ENCODE measurements at regions not wholly inside any gene's neighbourhood (a gene's known extent, or its start where the extent isn't known, plus 50 kb on each side); places are given as distances from the start of the nearest gene placed in this dataset.

DNA sequence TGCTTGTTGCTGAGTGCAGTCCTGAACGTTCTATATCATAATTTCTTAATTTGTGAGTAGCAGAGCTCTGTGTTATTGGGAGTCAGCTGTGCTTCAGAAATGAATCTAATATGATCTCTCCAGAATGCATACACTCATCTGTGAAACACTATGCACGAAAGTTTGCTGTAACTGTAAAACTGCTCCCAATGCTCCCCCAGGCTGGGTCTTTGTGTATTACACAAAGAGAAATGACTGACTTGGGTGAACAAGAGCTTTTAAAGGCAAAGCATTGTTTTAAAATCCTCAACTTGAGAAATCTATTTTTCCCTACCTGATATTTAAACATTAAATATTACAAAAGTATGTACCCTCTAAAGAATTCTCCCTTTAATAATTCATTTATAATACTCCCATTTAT is 636.7 kb upstream of the KIF2B start:
- DNase-seq = no peak

DNA sequence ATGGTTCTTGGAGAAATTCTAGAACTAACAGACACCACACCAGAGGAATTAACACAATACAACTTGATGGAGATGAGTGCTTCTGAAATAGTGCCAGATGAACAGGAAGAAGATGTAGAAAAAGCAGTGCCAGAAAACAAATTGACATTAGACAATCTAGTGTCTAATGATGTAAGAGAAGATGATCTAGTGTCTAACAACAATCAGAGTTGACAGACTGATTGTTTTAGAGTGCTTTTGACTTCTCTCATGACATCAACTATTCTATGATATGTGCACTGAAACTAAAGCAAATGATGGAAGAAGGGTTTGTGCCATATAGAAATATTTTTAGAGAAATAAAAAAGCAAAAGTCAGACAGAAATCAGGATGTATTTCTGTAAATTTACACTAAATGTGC is 646.1 kb upstream of the KIF2B start:
- no peak for DNase-seq

DNA sequence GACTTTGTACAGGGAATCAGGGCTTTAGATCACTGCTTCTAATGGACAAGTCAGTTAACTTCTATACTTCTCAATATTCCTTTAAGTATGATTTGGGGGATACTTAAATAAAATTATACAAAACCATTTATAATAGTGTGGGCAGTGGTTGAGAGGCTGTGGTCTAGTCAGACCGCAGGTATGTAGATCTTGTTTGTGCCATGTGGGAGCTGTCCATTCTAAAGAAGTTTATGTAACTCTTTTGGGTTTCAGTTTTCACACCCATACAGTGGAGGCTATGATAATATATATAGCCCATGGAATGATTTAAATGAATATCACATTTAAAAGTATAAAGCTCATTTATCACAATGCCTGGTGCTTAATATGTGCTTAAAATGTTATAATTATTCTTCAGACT is 654.3 kb upstream of the KIF2B start:
- DNase-seq = no peak

DNA sequence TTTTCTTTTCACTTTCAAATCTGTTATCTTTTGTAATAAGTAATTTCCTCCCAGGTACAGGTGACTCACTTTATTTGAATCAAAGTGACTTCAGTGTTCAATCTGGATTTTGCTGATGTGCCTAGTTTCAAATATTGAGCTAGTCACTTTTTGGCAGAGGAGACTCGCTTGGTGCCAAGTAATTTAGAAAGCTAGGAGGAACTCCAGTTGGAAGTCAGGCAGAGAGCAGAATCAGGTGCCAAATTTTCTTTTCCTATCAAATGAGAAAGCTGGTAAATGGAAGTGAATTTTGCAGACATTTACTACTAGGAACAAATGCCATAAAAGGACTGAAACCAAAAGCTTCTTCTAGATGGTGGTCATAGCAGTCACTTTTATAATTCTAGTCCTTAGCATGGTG is 656.0 kb upstream of the KIF2B start:
- DNase-seq = no peak

DNA sequence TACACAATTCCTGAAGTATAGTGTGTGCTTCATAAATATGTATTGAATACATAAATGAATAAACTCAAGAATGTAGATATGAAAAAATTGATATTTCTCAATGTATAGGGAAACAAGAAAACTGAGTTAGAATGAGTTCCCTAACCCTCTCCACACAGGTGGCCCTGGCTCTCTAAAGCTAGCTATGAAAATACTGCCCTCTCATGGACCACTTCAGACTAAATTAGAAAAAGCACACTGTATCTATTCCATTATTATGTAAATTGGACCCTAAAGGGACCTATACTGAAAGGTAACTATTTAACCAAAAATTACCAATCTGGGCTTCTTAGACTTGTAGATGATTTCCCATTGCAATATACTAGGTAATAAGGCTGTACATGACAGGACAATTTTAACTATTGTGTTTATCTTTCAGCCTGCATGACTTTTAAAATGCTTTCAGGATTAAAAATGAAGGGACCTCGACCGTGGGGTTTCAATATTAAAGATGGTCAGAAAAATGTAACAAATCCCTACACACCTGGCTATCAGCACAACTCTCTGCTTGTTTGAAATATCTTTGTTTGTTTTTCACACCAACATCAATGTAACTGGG is 672.5 kb upstream of the KIF2B start:
- DNase-seq = no peak

DNA sequence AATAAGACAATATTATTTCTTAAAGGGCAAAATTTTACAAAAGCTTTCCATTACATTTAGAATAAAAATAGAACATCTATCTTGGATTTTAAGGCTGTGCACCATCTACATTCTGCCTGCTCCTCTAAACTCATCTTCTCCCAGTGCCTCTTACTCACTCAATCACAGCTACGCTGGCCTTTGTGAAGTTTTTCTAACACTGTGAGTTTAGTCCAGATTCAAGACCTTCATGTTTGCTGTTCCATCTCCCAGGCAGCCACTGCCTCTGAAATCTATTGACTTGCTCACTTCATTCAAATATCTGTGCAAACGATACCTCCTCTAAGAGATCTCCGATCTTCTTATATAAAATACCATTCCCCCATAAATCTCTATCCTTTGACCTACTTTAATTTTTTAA is 673.4 kb upstream of the KIF2B start:
- DNase-seq = no peak

DNA sequence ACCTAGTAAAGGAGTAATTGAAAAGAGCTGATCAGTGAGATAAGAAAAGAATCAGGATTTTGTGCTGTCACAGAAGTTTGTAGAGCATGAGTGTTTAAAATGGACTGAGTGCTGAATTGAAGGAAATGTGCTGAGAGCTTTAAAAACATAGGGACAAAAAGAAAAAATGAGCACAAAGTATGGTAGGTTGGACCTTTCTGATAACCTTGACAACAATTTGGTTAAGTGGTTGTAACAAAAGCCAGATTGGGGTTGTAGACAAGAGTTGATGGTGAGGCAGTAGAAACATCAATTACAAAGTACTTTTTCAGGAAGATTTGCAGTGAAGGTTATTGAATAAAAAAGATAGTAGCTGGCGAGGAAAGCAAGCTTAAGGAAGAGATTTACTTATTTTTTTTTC is 674.7 kb upstream of the KIF2B start:
- DNase-seq = no peak

DNA sequence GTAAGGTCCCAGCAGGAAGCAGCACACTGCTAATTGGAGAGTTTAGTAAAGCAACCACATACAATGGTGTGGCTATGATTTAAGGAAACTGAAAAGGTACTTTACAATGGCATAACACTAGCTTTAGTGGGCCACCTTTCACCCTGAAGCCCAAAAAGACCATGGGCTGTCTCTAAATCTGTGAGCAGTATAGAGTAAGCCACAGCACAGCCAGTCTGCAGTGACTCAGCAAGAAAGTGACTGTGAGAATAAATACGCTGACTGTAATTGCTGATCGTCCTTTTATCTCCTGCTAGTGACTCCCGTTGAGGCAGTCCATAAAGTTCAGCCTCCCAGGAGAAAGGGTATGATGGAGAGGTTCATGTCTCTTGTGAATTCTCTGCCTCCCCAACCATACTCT is 679.8 kb upstream of the KIF2B start:
- no peak for DNase-seq

DNA sequence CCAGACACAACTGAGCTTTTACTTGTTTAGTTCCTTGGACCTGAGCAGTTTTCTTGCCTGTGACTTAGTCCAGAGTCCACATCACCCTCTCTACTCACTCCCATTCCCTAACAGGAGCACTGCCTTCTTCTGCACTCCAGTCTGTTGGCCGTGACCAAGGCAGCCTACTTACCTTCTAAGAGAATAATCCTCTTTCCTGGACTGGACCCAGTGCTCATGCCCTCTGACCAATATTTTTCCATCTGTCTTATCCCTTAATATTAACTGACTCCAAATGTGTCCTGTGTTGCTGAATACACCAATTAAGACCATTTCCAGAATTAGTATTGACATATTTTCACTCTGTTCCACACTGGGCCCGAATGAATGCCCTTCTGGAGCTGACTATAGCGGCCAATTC is 681.0 kb upstream of the KIF2B start:
- DNase-seq = no peak

DNA sequence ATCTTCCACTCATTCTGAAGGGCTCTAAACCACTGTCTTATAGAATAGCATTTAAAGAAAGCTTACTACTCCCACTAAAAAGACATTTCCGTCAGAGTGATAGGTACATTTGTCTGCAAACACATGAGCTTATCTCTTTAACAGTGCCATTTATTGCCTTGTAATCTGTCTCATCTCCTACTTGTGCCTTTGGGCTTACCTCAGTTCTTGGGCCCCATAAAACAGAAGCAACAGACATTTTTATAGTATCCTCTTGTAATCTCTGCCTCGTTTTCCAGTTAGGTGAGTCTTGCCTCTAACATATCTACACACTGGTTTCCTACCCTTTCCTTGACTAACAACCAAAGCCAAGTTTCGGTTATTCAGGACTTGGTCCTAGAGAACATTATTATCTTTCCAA is 681.4 kb upstream of the KIF2B start:
- DNase-seq = no peak

DNA sequence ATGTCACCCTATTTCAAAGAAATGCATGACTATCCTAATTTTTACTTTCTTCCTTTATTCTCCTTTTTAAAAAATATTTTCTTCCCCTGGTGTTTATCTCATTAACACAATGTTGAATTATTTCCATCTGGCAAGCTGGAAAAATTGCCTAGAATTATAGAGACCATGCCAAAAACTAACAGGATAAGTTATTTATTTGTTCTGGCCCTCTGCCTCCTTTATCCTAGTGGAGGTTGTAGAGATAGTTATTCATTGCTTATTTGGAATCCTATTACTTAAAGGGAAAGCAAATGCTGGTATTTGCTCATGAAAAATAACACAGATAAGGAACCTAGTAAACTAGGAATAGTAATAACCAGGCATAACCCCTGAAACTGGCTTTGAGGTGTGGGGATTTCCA is 684.9 kb upstream of the KIF2B start:
- DNase-seq = no peak

DNA sequence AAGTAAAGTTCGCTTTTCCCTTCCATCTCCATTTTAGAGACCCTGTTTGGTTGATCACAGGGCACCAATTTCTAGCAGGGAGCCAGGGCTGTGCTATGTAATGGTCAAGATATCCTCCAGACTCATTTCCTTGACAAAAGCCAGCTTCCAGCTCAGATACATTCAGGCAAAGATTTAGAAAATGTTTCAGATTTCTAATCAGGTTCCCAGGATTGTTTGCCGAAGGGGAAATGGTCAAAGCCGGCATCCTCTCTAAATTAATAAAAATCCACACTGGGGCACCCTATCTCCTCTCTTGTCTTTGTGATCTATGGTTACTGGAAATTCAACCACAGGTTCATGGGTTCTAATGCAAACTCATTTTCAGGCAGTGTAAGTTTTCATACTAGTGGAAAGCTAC is 686.8 kb upstream of the KIF2B start:
- DNase-seq = no peak

DNA sequence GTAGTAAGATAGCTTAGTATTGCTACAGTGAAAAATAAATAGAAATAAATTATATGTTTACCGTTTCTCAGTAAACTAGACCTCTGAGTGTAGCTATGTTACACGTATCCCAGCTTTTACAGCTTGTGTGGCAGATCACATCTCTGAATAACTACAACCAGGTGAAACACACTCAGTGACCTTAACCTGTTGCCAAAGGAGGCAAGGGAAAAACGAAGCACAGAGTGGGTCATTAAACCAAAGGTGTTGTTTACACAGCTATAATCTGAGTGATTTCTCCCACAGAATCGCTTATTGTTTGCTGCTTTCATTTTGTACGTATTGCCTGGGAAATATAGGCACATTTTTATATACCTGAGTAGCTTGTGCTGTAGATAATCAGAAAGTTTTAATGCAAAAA is 688.2 kb upstream of the KIF2B start:
- DNase-seq = no peak

DNA sequence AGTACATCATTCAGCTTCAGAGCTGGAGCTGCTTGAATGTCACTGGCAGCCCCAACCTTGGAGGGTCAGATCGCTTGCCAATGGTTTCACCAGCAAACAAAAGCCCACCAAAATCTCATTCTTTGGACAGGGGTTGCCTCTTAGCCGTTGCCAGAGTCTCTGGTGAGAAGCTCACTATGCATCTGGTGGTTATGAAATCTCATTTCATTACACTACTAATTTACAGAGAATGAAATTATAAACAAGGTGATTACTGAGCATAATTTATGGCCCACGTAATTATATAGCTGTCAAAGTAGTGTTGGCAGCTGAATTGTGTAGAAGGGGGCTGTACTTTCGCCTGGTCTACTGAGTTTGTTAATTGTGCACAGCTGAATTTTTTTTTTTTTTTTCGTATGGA is 688.9 kb upstream of the KIF2B start:
- peak in 1 of 56 donors; percentile 1 for DNase-seq

DNA sequence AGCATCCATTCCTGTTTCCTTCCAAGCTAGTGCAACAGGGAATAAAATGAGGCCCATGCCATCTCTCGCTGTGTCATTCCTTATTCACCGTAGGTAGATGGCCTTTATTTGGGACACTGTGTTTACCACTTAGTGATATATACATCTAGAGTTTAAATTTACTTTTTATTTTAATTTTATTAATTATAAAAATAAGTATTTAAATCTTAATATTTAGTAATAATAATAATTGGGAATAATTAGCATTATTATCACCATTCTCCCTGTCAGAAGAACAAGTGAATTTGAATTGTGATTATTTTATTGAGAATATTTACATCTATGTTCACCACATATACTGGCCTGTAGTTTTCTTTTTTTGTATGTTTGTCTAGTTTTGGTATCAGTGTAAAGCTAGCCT is 692.9 kb upstream of the KIF2B start:
- DNase-seq = no peak

DNA sequence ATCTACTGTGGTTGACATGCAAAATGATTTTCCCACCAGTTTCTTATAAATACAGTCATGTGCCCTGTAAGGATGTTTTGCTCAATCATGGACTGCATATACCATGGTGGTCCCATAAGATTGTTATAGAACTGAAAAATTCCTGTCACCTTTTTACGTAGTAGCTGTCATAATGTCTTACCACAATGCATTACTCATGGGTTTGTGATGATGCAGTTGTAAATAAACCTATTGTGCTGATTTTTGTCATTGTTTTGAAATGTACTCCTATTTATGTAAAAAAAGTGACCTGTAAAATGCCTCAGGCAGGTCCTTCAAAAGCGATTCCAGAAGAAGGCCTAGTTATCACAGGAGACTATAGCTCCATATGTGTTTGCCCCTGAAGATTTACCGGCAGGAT is 695.4 kb upstream of the KIF2B start:
- no peak for DNase-seq

DNA sequence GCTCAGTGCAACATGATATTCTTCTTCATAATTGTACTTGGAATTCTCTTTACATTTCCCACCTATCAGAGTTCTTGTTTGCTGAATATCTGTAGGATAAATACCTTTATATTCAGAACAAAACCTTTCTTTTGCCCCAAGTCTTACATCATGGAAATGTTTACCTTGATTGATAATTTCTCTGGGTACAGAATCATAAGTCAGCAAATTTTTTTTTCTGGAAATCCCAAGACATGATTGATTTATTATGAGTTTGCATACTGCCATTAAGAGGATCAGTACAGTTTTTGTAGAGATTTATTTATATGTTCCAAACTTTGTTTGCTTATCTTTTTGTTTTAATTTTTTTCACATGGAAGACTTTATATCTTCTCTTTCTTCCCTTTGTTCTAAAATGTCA is 699.8 kb upstream of the KIF2B start:
- no peak for DNase-seq

DNA sequence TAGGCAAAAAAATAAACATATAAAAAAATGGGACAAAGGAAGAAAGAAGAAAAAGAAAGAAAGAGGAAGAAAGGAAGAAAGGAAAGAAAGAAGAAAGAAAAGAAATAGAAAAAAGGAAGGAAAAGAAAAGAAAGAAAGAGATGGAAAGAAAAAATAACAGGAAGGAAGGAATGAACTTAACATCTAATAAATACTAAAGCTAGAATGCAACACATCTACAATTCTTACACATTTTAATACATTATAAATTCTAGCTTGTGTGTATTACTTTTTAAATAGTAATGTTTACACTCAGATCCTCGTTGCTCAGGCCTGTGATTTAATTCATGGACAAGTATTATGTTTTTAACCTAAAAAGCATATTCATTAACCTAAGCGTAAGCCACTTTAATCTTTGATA is 703.0 kb upstream of the KIF2B start:
- no peak for DNase-seq

DNA sequence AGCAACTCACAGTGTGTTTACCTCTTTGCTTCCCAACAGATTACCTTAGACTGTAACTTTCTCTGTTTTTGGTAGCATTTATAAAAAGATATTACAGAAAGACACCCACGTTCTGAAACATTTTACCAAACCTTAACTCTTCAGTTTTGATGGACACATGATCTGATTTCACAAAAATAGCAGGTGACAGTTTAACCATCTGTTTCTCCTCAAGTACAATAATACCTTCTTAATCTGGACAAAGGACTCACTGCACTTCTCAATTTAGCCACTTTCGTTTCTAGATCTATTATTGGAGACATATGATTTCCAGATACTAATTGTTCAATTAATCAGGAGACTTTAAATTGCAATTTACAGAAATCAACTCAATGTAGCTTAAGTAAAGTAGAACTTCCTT is 703.8 kb upstream of the KIF2B start:
- DNase-seq = no peak

DNA sequence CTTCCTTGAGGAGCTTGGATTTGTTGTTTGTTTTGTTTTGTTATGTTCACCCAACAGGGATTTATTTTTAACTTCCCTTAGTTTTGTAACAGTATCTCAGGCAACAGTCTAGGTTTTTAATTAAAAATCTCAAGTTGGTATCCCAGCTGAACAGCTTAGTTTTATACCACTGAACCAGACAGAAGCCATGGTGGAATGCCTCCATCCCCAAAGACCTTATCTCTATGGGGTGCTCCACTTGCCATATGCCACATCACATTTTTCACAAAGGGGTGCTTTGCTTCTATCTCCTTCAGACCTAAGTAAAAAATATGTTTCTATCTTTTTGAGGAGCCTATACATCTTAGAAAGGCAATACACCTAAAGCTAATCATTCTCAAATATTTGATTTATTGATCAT is 715.8 kb upstream of the KIF2B start:
- DNase-seq = no peak

DNA sequence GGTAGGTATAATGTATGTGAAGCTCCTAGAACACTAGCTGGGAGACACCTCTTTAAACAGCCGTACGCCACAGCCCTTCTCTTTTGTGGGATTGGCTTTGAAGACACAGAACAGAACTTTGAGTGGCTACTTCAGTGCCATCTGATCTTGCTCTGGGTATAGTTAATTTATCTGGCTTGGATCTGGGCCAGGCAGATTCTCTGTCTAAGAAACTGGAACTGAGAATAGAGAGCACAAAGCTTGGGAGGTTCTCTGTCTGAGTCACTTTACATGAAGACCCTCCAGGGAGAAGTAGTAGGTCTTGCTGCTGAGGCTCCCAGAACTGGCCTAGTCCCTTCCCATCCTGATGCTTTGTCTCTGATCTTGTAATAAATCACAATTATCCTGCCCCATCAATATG is 721.0 kb upstream of the KIF2B start:
- no peak for DNase-seq

DNA sequence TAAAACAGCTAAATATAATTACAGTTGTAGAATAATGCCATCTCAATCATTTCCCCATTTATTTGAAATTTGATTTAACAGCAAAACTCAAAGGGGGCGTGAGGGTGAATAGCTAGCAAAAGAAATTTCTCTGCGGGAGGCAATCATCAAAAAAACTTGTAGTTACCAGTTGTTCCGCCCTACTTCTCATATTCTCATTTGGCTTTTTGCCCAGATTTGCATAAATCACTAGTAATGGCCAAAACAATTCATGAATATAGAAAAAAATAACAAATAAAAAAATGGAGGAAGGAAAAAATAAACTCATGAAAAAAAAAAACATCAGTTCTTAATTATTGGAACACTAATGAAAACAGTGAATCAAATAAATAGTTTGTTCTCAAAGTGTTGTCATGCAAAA is 722.6 kb upstream of the KIF2B start:
- no peak for DNase-seq

DNA sequence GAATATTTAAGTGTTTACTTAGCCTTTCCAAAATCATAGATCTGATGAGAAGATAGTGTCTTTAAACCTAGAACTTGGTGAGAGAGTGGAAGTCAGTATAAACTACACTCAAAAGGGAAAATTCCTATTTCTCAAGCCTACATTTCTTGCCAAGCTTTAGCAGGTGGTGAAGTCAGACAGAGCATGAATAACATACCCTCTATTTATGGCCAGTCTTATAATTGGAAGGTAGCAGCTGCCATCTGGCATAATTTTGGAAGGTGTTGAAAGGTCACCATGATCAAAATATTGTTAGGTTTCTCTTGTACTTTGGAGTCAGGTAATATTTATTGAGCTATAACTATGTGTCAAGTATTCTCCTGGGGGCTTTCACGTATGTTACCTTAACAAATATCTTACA is 729.3 kb upstream of the KIF2B start:
- DNase-seq = no peak

DNA sequence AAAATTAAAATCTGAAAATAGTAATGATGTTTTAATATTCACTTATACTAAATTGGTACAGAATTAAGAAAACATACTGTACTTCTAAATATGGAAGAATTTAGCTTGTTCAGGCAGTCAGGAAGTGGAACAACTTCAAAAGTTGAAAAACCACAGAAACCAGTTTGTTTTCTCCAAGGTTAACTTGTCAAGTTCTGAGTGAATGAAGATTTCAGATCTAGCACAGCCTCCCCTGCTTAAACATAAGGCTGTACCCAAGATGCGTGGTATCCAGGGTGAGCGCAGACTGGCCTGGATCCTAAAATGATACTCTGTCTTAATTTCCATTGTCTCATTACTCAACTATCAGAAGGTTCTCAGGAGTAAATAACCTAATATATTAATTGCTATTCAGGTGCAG is 730.7 kb upstream of the KIF2B start:
- DNase-seq = no peak

DNA sequence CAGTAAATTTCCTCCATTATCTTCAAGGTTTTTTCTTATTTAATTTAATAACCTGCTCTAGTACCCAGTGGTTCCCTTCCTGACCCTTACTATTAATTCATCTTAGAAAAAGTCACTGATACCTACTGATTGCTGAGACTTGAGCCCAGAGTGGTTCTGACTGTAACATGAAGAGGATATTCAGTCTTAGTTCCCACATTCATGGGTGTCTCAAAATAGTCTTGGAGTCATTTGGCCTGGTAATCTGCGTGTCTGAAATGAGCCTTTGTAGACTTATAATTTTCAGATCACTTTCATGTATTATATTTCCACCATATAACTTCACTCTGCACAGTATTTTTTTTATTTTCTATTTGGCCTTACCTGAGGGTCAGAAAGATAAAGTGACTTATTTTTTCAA is 732.0 kb upstream of the KIF2B start:
- DNase-seq = no peak

Measured in amygdala (tissue), 56 donors.